Liver (tissue), 7 donors: ENCODE measurements at regions not wholly inside any gene's neighbourhood (a gene's known extent, or its start where the extent isn't known, plus 50 kb on each side); places are given as distances from the start of the nearest gene placed in this dataset.
"Not testable (repeated sequence)": the region's sequence is repeated elsewhere in the genome, so short reads cannot be mapped to it uniquely, and the experiment has no call there.

Experiments used
- DNase-seq: peaks from one replicate; pipeline ENCODE4 v3.0.0-alpha.2; 2017; ENCODE audit warnings: low spot score
- H3K27ac ChIP-seq, 2 donors: one replicate each; pipeline ENCODE4 v1.7.0; 2013; ENCODE audit warnings: inconsistent platforms in 2 of 2, low read length in 2 of 2, control low read depth in 1 of 2, low read depth in 1 of 2, mild to moderate bottlenecking in 1 of 2
- H3K27me3 ChIP-seq, 4 donors: one replicate each; pipeline versions ENCODE4 v1.6.1 to v1.7.0; 2013; ENCODE audit warnings: low read length in 3 of 4, inconsistent platforms in 1 of 4, mild to moderate bottlenecking in 1 of 4, moderate library complexity in 1 of 4; ENCODE audit not compliant: control insufficient read depth in 4 of 4, insufficient read depth in 4 of 4
- H3K36me3 ChIP-seq, 4 donors: one replicate each; pipeline versions ENCODE4 v1.6.1 to v1.7.0; 2013; ENCODE audit warnings: low read length in 3 of 4, mild to moderate bottlenecking in 3 of 4, low read depth in 1 of 4, moderate library complexity in 1 of 4; ENCODE audit not compliant: control insufficient read depth in 4 of 4, insufficient read depth in 3 of 4
- H3K4me1 ChIP-seq, 4 donors: one replicate each; pipeline versions ENCODE4 v1.6.1 to v1.7.0; 2013; ENCODE audit warnings: low read length in 3 of 4, mild to moderate bottlenecking in 3 of 4, moderate library complexity in 1 of 4; ENCODE audit not compliant: control insufficient read depth in 4 of 4, insufficient read depth in 4 of 4
- H3K4me3 ChIP-seq, 3 donors: one replicate each; pipeline versions ENCODE4 v1.6.1 to v1.7.0; 2013; ENCODE audit warnings: low read length in 3 of 3, control low read depth in 1 of 3, low read depth in 1 of 3, mild to moderate bottlenecking in 1 of 3
- H3K9ac ChIP-seq, 2 donors: one replicate each; pipeline ENCODE4 v1.7.0; 2013; ENCODE audit warnings: low read length in 2 of 2, mild to moderate bottlenecking in 2 of 2, moderate library complexity in 2 of 2, control low read depth in 1 of 2, low read depth in 1 of 2
- H3K9me3 ChIP-seq, 4 donors: one replicate each; pipeline versions ENCODE4 v1.6.1 to v1.7.0; 2013; ENCODE audit warnings: low read length in 3 of 4; ENCODE audit not compliant: control insufficient read depth in 4 of 4
- ATF3 ChIP-seq: IDR thresholded peaks from 2 replicates; pipeline ENCODE4 v1.6.1; 2016; ENCODE audit warnings: antibody characterized with exemption
- EGR1 ChIP-seq, 2 donors: IDR thresholded peaks; 2 replicates each; pipeline ENCODE4 v1.6.1; 2016 to 2018; ENCODE audit warnings: antibody characterized with exemption in 2 of 2, low read depth in 2 of 2
- FOXA1 ChIP-seq: IDR thresholded peaks from 2 replicates; pipeline ENCODE4 v1.6.1; 2016; ENCODE audit warnings: antibody characterized with exemption
- HNF4A ChIP-seq, 2 donors: conservative IDR thresholded peaks; 2 replicates each; pipeline ENCODE4 v1.6.1; 2016; ENCODE audit warnings: antibody characterized with exemption in 2 of 2, mild to moderate bottlenecking in 2 of 2
- HNF4G ChIP-seq: IDR thresholded peaks from 2 replicates; pipeline ENCODE4 v1.6.1; 2016; ENCODE audit warnings: antibody characterized with exemption
- JUND ChIP-seq, 2 donors: IDR thresholded peaks; 2 replicates each; pipeline ENCODE4 v1.6.1; 2016; ENCODE audit warnings: antibody characterized with exemption in 2 of 2
- MAX ChIP-seq: IDR thresholded peaks from 2 replicates; pipeline ENCODE4 v1.6.1; 2016; ENCODE audit warnings: antibody characterized with exemption
- NR2F2 ChIP-seq: IDR thresholded peaks from 2 replicates; pipeline ENCODE4 v1.6.1; 2016; ENCODE audit warnings: antibody characterized with exemption
- RAD21 ChIP-seq, 2 donors: IDR thresholded peaks; 2 replicates each; pipeline ENCODE4 v1.6.1; 2016; ENCODE audit warnings: antibody characterized with exemption in 2 of 2, mild to moderate bottlenecking in 2 of 2
- REST ChIP-seq: IDR thresholded peaks from 2 replicates; pipeline ENCODE4 v1.6.1; 2016; ENCODE audit warnings: antibody characterized with exemption, mild to moderate bottlenecking
- SP1 ChIP-seq: IDR thresholded peaks from 2 replicates; pipeline ENCODE4 v1.6.1; 2018; ENCODE audit warnings: antibody characterized with exemption, mild to moderate bottlenecking
- TAF1 ChIP-seq: conservative IDR thresholded peaks from 2 replicates; pipeline ENCODE4 v1.6.1; 2016; ENCODE audit warnings: antibody characterized with exemption, mild to moderate bottlenecking
- YY1 ChIP-seq: IDR thresholded peaks from 2 replicates; pipeline ENCODE4 v1.6.1; 2016; ENCODE audit warnings: antibody characterized with exemption, mild to moderate bottlenecking
- ZBTB33 ChIP-seq: IDR thresholded peaks from 2 replicates; pipeline ENCODE4 v1.6.1; 2016; ENCODE audit warnings: antibody characterized with exemption
- WGBS: extraction: QIAGEN DNeasy Blood & Tissue Kit; methylation state at CpG from one replicate; pipeline ENCODE4 v1.1.7; 2013; 5-methylcytosine and 5-hydroxymethylcytosine counted together
- donor health status: healthy.
- donor health status: healthy.
- donor health status: healthy.
- donor health status: healthy.

GRCh38 chr16:80253741-80254140, 287.1 kb upstream of the DYNLRB2 start:
- Histone ChIP-seq H3K4me1 (no peaks in the 10 kb centered on the region), H3K4me3 (no peak overlapping the region), H3K27me3 (no peaks in the 10 kb centered on the region), H3K36me3 (no peaks in the 10 kb centered on the region), H3K27ac (no peak overlapping the region), H3K9ac (no peak overlapping the region), H3K9me3 (no peaks in the 10 kb centered on the region)
- 93% methylated on average over 5 of the region's 5 CpGs for WGBS
- no peak for DNase-seq
- no peak for TF ChIP-seq REST
- no peak for TF ChIP-seq HNF4A (conservative IDR thresholded peaks at IDR 0.05)
- TF ChIP-seq TAF1, result no peak
- no peak for TF ChIP-seq JUND (IDR thresholded peaks at IDR 0.05)
- TF ChIP-seq YY1, result no peak
- TF ChIP-seq NR2F2, result no peak
- TF ChIP-seq EGR1 (IDR thresholded peaks at IDR 0.05; ENCODE audit: low read depth in 2 of 2), result no peak
- no peak for TF ChIP-seq ZBTB33
- TF ChIP-seq FOXA1, result no peak

GRCh38 chr16:80250381-80250780, 290.4 kb upstream of the DYNLRB2 start:
- no peak overlapping the region for H3K27ac ChIP-seq
- DNase-seq, result no peak
- no peaks in the 10 kb centered on the region for H3K9me3 ChIP-seq
- no peaks in the 10 kb centered on the region for H3K36me3 ChIP-seq
- 92% methylated on average over 4 of the region's 4 CpGs for WGBS
- no peak overlapping the region for H3K9ac ChIP-seq
- TF ChIP-seq ATF3, result no peak
- TF ChIP-seq HNF4G, result no peak
- TF ChIP-seq HNF4A (conservative IDR thresholded peaks at IDR 0.05), result no peak
- no peak for TF ChIP-seq MAX
- no peak for TF ChIP-seq REST
- no peak for TF ChIP-seq YY1
- no peak for TF ChIP-seq TAF1
- no peak for TF ChIP-seq SP1
- no peak for TF ChIP-seq RAD21 (IDR thresholded peaks at IDR 0.05)
- TF ChIP-seq JUND (IDR thresholded peaks at IDR 0.05), result no peak
- no peak for TF ChIP-seq NR2F2
- no peaks in the 10 kb centered on the region for H3K4me1 ChIP-seq
- H3K27me3 ChIP-seq, result no peaks in the 10 kb centered on the region
- no peak overlapping the region for H3K4me3 ChIP-seq

- H3K27me3 ChIP-seq, H3K36me3 ChIP-seq, H3K4me3 ChIP-seq, H3K9ac ChIP-seq, H3K27ac ChIP-seq, H3K9me3 ChIP-seq, DNase-seq, H3K4me1 ChIP-seq: not testable (repeated sequence)
- 96% methylated on average over 9 of the region's 30 CpGs for WGBS
Measured at GRCh38 chr16:80243303-80243702, 297.5 kb upstream of the DYNLRB2 start.

GRCh38 chr16:80242279-80242678, 298.5 kb upstream of the DYNLRB2 start:
- H3K27me3 ChIP-seq, H3K9ac ChIP-seq, H3K36me3 ChIP-seq, H3K9me3 ChIP-seq, H3K4me1 ChIP-seq, DNase-seq, H3K4me3 ChIP-seq, H3K27ac ChIP-seq: not testable (repeated sequence)
- 98% methylated on average over 2 of the region's 4 CpGs for WGBS
